HG03558 (cell line): ENCODE measurements at regions not wholly inside any gene's neighbourhood (a gene's known extent, or its start where the extent isn't known, plus 50 kb on each side); places are given as distances from the start of the nearest gene placed in this dataset.

Experiments used
- ATAC-seq: cut with Tn5 transposase; IDR thresholded peaks from one replicate; pipeline ENCODE4 v1.9.1; 2021; ENCODE audit warnings: moderate number of reproducible peaks; ENCODE audit not compliant: unreplicated experiment; ENCODE audit errors: extremely low read depth

DNA sequence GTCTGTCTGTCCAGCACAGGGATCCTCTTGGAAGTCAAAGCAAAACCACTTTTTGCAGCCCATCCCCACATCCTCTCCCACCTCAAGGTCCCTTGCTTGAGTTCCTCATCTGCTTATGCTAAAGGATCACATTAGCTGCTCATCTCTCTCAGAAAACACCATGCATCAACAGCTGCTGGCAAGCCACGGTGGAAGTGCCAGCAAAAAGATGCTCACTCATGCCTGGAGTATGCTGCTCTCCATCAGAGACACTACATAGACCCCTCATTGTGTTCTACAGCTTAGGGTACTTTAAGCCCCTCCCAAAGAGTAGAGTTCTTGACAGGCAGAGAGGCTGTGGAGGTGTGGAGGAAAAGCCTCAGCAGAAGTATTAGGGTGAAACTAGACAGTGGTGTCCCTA is 94.6 kb upstream of the COL8A1 start:
- ATAC-seq: no peak

DNA sequence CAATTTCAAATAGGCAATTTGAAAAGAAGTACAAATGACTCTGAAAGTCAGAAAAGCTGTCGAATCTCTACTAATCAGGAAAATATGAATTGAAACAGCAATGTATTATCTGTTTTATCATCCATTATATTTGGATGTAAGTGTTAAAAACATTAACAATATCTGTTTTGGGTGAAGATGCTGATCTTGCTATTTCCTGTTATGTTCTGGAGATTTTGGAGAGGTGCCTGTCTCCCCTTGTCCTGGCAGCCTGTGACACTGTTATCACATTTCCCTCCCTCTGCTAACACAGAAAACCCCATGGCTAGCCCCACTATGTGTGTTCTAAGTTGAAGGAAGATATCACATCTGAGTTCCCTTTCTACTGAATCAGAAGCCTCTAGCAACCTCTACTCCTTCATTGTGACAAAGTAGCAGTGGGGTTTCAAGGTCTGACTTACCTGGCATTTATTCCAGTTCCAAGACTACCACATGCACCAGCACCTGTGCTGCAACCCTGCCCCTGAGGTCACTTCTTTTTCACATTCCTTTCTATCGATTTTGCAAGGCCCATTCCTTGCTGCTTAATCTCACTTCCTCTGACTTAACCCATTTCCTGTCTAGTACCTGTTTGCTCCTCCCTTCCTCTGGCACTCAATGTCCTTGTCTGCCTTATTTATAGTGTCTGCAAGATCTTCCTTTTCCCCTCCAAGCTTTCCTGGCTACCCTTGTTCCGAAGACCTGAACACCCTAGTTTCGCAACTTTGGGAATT is 95.5 kb upstream of the COL8A1 start:
- no peak for ATAC-seq

DNA sequence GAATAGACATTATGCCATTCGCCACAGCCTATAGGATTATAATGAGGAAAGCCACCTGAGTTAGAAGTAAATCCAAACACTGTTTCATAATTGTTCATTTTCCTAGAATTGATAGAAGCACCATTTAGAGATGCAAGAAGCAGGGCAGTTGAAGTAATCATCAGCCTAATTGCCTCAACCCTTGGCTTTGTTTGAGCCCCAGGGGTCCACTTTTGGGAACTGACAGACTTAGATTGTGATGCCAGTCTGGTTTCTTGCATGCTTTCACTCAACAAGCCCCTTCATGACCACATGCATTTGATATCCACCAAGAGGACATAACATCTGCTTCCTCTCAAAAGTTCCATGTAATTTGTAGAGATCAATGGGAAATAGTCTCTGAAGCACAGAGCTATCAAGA is 97.2 kb upstream of the COL8A1 start:
- no peak for ATAC-seq

DNA sequence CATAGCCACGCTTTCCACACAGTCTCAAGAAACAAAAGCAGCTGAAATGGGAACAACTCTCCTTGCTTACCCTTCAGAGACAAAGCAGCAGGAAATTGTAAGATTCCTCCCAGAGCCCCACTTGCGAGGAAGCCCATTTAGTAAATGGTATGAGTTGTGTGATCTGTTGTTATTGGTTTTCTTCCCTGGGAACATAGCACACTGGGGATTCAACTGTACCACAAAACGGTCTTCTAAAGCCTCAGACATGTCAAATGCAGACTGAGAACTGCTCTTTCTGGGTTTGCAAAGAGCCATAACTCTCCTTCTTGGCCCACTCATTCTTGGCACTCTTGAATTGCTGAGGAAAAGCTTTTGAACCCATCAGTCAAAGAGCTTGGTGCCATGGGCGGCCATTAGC is 101.0 kb upstream of the COL8A1 start:
- ATAC-seq: no peak

DNA sequence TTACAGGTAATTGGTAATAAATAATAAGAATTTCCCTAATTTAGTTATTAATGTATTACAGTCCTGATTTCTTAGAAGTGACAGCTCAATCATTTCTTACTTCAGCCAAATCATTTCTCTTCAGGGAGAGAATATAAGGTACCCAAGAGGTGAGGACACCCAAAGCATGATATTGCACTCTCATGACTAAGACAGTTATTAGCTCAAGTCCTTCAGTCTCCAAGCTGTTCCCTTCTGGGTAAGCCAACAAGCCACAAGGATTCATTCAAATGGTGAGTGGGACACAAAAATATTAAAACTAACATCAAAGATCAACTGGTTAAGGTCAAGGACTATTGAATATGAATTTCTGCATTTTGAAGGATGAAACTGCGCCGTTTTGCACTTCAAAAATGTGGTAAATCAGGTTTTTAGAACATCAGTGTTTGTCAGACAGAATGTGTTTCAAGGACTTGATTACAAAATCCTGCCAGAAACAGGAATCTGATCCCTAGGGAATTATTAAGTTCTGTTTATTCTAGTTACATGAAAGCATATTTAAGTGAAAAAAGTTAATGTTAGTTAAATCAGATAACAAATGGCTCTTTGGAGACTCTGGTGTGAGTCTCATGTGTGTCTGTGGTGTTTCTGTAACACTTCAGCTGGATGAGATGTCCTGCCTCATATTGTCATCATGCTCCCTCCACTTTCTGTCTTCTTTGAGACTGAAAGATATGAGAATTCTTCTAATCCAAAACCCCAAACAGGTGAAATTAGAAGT is 101.7 kb upstream of the COL8A1 start:
- ATAC-seq: no peak

DNA sequence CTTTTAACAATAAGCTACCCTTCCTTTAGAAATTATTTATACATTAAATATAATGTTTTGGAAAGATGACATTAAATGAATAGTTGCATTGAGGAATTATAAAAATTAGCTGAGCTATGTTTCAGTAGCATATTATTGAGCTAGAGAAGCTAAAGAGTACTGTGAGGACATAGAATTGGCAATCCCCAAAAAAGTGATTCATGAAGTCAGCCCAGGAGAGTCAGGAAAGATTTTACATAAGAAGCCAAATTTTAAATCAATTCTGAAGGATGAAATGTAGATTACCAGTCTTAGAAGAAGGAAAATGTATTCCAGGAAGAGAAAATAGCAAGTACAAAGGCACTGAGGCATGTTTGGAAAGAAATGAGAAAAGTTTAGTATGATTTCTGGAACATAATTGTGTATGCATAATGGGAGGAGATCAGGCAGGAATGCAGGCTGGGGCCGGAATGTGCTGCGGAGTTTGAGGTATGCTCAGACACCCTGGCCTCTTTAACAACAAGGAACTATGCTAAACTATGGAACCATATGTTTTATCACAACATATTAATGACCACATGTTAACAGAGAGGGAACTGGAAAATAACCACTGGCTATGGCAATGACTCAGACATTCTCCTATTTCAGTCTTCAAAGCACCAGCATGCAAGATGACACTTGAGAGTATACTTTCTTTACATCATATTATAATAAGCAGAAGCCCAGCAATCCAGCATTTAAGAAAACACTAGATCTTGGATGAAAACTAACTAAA is 103.3 kb upstream of the COL8A1 start:
- no peak for ATAC-seq

DNA sequence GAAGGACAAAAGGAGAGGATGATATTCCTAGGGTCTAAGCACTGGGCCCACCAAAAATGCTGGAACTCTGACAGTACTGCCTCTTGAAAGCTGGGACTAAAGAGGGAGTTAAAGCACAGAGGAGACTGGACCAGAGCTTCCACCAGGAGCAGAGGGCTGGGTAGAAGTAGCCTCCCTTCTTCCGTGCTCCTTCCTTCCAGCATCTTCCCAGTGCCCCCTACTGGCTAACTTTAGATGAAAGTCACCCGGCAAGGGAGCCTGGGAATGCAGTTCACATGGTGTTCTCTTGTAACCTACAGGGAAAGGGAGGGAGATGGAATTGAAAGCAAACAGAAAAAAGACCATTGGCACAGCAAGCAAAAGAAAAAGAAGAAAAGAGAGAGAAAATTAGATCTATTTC is 106.1 kb upstream of the COL8A1 start:
- no peak for ATAC-seq

DNA sequence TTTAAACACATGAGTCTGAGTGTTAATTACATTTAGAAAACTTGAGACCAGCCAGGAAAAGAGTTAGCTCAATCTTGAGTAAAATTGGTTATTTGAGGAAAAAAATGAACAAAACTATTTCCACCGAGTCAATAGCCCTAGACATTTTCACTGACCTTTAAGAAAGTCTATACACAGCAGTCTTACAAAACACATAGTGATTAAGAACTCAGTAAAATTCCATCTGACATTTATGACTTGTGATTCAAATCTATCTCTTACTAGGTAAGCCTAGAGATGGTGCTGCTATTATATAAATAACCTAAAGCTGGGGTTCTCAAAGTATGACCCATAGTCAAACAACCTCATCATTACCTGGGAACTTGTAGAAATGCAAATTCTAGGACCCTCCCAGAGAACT is 109.1 kb upstream of the COL8A1 start:
- ATAC-seq: no peak

DNA sequence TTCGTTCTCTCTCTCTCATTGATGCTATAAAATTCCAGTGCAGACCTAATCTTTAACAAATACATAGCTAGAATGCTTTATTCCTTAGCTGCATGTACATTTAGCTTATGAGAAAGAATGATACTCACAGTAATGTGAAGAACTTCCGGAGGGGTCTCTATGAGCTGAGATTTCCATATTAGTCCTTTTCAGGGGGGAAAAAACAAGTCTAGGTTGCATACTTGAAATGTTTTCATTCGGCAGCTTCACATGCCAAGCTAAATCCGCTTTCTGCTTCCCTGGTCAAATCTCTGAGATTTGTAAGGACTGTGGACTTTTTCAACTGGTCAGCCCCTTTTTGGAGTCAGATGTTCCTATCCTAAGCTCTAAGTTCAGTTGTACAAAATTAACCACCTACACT is 111.5 kb upstream of the COL8A1 start:
- ATAC-seq: no peak

DNA sequence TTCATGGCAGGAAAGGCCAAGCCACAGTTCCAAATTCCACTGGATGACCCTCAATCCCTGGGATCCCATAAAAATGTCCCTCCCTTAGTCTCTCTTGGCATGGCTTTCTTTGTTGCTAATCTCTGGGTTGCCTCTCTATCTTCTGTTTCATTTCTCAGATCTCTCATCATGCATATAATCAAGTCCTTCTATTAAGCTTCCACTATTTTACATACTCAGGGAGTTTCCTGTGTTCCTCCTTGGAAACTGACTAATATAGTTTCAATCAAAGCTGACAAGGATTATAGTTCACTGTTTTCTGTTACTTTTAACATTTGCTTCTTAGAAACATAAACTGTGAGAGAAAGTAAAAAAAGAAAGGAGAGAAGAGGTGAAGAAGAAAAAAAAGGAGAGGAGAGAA is 113.8 kb upstream of the COL8A1 start:
- no peak for ATAC-seq

DNA sequence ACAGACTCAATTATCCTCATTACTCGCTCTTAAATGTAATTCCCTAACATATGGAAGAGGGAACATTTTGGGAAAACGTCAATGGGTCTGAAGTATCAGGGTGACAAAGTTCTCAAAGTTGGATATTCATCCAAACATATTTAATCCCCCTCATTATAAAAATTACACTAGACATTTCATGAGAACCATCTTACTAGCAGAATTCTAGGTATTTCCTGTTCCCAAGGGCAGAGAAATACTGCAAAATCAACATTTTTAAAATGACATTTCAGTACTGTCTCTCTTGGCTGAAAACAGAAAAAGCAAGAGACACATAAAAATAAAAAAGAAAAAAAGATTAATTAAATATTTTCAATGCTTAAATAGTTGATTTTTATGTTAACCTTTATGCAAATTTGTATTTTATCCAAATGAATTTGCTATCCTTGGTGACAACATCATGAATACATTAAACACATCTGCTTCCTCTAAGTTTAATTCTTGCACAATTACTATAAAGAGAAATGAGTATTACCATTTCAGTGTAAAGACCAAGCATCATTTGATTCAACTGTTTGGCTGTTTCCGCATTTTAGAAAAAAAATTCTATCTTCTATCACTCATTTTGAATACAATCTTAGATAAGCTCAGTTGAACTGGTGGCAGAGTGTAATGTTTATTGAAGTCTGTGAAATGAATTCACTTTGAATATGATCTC is 114.8 kb upstream of the COL8A1 start:
- ATAC-seq: no peak

DNA sequence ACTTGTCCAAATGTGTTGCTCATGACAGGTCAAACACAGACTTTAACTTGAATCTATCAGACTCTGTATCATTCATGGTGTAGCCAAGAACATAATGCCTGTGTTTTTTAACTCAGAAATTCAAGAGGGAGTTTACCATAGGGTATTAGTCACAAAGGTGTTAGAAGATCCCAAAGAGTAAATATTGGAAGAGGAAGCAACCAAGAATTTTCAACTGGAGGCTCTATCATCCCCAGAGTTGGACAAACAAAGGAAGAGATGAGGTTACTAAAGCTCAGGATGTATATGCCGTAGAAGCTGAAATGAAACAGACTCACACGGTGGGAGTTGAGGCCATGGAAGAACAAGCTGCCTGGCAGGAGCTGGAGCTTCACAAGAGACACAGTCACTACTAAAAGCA is 116.2 kb upstream of the COL8A1 start:
- ATAC-seq: no peak

DNA sequence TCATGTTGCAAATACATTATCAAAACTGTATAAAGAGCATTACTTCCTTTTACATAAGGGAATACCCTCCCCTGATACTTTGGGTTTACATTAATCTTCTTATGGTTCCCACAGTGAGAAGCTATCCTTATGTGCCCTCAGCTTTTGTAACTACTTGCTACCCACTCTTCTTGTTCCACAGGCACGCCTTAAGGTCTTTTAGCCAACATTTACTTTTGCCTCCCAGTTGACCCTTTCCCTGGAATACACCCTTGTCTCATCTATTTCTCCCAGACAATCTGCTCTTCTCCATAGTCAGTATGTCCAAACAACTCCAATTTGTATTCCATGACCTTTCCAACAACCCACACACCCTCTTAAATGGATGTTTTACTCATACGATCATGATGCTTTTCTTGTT is 116.8 kb upstream of the COL8A1 start:
- ATAC-seq: no peak

DNA sequence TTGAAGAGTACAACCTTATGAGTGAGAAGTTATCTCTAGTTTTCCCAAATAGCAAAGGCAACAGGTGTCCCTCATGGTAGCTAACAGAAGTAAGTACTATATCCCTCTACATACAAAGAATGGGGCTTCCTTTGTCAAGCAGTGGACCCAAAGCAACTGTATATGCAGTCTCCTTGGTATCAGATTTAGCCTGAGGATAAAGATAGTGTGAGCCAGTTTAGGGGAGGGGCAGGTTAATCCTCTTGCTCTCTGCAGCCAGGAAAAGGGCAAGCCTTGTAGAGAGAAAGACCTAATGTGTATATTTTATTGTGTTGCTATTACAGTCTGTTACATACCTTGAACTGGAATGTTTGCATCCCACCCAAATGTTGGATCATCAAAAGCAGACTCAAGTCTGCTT is 117.9 kb upstream of the COL8A1 start:
- ATAC-seq: no peak

DNA sequence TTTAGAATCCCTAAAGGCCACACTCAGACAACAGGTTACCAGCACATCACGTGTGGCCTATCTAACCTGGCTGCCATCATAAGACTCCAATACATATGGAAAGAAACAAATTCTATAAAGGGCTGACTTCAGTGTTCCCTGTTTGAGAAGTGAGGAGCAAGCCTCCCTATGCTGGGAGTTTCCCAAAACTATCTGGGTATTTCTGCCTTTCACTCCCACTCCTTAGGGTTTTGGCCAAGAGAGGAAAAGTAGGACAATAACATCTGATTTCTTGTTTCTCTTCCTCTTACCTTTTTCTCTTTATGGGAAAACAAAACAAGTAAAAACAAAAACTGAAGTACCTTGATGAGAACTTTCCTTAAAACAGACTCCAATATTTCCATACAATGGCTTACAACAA is 121.5 kb upstream of the COL8A1 start:
- ATAC-seq: no peak

DNA sequence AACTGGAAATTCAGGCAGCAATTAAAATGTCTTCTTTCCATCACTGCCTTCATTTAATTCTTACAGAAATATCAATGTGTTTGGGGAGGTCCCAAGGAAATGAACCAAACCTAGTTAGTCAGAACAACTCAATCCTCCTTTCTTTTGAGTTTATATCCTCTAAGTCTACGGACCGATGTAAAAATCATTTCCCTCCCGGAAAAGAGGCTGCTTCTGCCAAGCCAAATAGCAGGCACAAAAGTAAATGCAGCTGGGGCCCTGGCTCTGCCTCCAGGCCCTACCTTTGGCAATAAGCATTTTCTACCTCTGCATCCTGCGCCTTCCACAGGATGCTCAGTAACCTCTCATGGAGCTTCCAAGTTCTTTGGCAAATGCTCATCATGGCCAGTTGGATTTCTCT is 122.5 kb upstream of the COL8A1 start:
- ATAC-seq: no peak

DNA sequence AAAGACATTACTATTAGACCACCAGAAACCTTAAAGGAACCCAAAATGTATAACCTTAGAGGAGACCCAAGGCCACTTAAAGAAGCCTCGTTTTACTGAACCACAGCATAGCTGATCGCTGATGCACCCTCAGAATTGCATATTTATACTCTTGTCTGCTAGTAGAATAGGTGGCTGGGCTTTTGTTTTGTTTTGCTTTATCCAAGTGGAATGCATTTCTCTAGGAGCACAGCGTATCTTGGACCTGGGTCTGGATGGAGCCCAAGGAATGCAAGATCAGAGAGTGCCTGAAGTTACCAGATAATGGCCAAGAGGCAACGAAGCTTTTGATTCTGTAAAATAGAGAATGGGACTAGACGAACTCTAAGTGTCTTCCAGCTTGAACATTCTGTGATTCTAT is 129.2 kb upstream of the COL8A1 start:
- no peak for ATAC-seq

DNA sequence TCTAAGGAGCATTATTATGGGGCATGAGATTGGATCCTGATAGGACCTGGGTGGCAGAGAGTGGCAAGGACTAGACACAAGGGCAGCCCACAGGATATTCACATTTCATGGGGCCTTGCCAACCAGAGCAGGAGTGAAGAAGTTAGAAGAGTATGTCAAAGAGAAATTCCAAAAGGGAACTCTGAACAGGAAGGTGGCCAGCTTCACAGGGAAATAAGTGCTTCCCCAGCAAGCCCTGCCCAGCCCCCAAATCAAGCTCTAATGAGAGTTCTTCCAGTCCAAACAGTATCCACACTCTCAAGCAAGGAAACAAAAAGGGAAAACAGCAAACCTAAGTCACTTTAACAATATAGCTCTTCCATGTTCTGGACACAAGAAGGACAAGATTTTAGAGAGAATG is 130.2 kb upstream of the COL8A1 start:
- no peak for ATAC-seq

DNA sequence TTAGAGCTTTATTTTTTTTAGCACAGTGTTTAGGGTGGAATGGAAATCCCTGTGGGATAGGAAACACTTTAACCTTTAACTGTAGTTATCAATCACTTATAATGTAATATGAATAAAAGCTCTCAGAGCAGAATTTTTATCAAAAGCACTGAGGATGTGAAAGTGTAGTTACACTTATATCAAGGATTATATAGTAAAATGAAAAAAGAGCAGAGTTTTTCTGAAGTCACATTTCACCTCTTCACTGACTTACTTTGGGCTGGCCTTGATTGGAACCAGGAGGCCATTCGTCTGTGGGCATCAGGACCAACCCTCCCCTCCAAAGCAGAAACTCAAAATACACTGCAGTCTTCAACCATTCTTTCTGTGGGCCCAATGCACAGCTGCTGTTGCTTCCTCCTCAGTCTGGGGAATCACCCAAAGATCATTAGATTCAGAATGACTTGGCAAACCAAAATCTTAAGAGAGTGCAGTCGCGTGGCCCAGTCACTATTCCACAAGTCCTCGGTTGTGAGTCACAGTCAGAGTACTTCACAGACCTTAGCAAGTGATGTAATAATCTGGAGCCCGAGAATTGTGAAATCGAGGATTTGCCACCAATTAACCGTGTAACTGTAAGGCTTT is 132.6 kb upstream of the COL8A1 start:
- ATAC-seq: peak; percentile 99

DNA sequence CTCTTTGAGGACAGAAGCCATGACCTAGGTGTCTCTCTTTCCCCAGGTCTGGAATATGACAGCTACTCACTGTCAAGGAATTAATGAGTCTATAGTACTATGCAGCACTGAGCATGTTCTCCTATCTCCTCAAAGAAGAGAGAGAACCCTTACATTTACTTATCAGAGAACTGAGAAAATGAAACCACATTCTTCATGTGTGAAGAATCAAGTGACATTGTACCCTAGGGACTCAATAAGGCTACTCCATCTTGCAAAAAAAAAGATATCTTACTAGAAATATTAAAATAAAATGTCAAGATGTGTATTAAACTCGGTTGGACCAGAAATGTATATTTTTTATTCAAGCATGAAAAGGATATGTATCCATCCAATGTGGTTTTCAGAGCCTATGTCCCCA is 133.2 kb upstream of the COL8A1 start:
- no peak for ATAC-seq
